GM12878 (cell line): ENCODE measurements at regions not wholly inside any gene's neighbourhood (a gene's known extent, or its start where the extent isn't known, plus 50 kb on each side); places are given as distances from the start of the nearest gene placed in this dataset.

Source experiments
- ATAC-seq: fragments of 200-7000 bp; cut with Tn5 transposase; 3 replicates; pipeline ENCODE4 v1.9.1; 2020; ENCODE audit warnings: mild to moderate bottlenecking, moderate library complexity
- BruUV-seq: library from RNA; stranded (reverse); fragments of 400-500 nt; replicated peaks from 2 replicates; lab custom pipeline; 2021; lab: Mats Ljungman, UMichigan
- CTCF ChIA-PET: fragments of 300-600 bp; sonication (Branson Sonifier 250); formaldehyde crosslinking; extraction: SDS; loops from one replicate; lab custom pipeline; 2021; ENCODE audit warnings: inconsistent platforms; lab: Yijun Ruan, JAX
- POLR2A ChIA-PET: fragments of 350-600 bp; formaldehyde crosslinking; extraction: SDS; loops from one replicate; lab custom pipeline; 2021; ENCODE audit warnings: inconsistent platforms; lab: Charles Lee
- RAD21 ChIA-PET: fragments of 300-600 bp; sonication (Branson Sonifier 250); formaldehyde crosslinking; loops from one replicate; lab custom pipeline; 2023; ENCODE audit warnings: antibody characterized with exemption; ENCODE audit not compliant: unreplicated experiment; lab: Charles Lee
- SMC1A ChIA-PET: fragments of 300-600 bp; sonication (Branson Sonifier 250); formaldehyde crosslinking; loops from one replicate; lab custom pipeline; 2023; ENCODE audit not compliant: unreplicated experiment, uncharacterized antibody; lab: Charles Lee
- DNase-seq: peaks from one replicate; pipeline ENCODE4 v3.0.0-alpha.2; 2011; ENCODE audit warnings: low read depth, low spot score
- FAIRE-seq: peaks from 3 replicates; lab custom pipeline; 2011; peaks lifted over from hg19 to GRCh38; lab: Jason Lieb, UNC
- H2AFZ ChIP-seq: 2 replicates; pipeline ENCODE4 v1.6.0; 2011; ENCODE audit warnings: low read depth, low read length, control low read depth; ENCODE audit not compliant: control insufficient read depth
- H3K27ac ChIP-seq: 2 replicates; pipeline ENCODE4 v1.5.1; 2011; ENCODE audit warnings: control low read depth; ENCODE audit not compliant: control insufficient read depth, insufficient read depth
- H3K27me3 ChIP-seq, 2 experiments: replicated peaks in 1 of 2; 2 replicates each; pipeline versions ENCODE4 v1.6.0 to v1.6.1; 2011; ENCODE audit warnings: low read length in 1 of 2; ENCODE audit not compliant: control insufficient read depth in 2 of 2, insufficient read depth in 2 of 2
- H3K36me3 ChIP-seq, 2 experiments: 2 replicates each; pipeline ENCODE4 v1.5.1; 2011; ENCODE audit warnings: low read length in 1 of 2; ENCODE audit not compliant: control insufficient read depth in 2 of 2, insufficient read depth in 2 of 2
- H3K4me1 ChIP-seq: 2 replicates; pipeline ENCODE4 v1.6.1; 2011; ENCODE audit warnings: mild to moderate bottlenecking, low read length, moderate library complexity, mixed read lengths; ENCODE audit not compliant: control insufficient read depth, insufficient read depth
- H3K4me2 ChIP-seq: 2 replicates; pipeline ENCODE4 v1.6.0; 2011; ENCODE audit warnings: control low read depth; ENCODE audit not compliant: control insufficient read depth, insufficient read depth
- H3K4me3 ChIP-seq: fragments of 200-600 bp; sonication (generic); 2 replicates; pipeline ENCODE4 v1.5.1; 2016
- H3K79me2 ChIP-seq: 2 replicates; pipeline ENCODE4 v1.6.0; 2011; ENCODE audit warnings: low read length; ENCODE audit not compliant: control insufficient read depth, insufficient read depth
- H3K9ac ChIP-seq: 2 replicates; pipeline ENCODE4 v1.8.0; 2011; ENCODE audit warnings: low read length, control low read depth, mixed read lengths; ENCODE audit not compliant: control insufficient read depth, insufficient read depth
- H3K9me3 ChIP-seq: replicated peaks from 3 replicates; pipeline ENCODE4 v1.5.1; 2011; ENCODE audit warnings: mild to moderate bottlenecking, low read length; ENCODE audit not compliant: control insufficient read depth, insufficient read depth
- H4K20me1 ChIP-seq: 2 replicates; pipeline ENCODE4 v1.6.0; 2011; ENCODE audit not compliant: control insufficient read depth, insufficient read depth
- CREB1 ChIP-seq: IDR thresholded peaks from 2 replicates; pipeline ENCODE4 v1.6.1; 2012; ENCODE audit warnings: low read depth, mild to moderate bottlenecking, inconsistent platforms
- HDAC2 ChIP-seq: fragments of 200-600 bp; sonication (generic); IDR thresholded peaks from 2 replicates; pipeline ENCODE4 v1.6.1; 2017
- HDAC6 ChIP-seq: fragments of 200-600 bp; sonication (generic); IDR thresholded peaks from one replicate; pipeline ENCODE4 v1.8.0; 2017; ENCODE audit warnings: antibody characterized with exemption; ENCODE audit not compliant: unreplicated experiment
- IRF5 ChIP-seq: fragments of 450-650 bp; IDR thresholded peaks from 2 replicates; pipeline ENCODE4 v1.6.1; 2017; ENCODE audit warnings: borderline replicate concordance
- KAT2A ChIP-seq: conservative IDR thresholded peaks from 2 replicates; pipeline ENCODE4 v1.6.1; 2011; ENCODE audit warnings: low read depth, low read length; ENCODE audit not compliant: control insufficient read depth
- MXI1 ChIP-seq: fragments of 150-350 bp; IDR thresholded peaks from 2 replicates; pipeline ENCODE4 v1.6.1; 2011; ENCODE audit warnings: low read depth, mild to moderate bottlenecking, inconsistent platforms, low read length, improper control_type of control experiment
- SIN3A ChIP-seq: IDR thresholded peaks from 2 replicates; pipeline ENCODE4 v1.6.1; 2012; ENCODE audit warnings: low read depth, low read length, improper control_type of control experiment
- STAT3 ChIP-seq: IDR thresholded peaks from 2 replicates; pipeline ENCODE4 v1.6.1; 2011; ENCODE audit warnings: low read depth, low read length, improper control_type of control experiment
- ZNF592 ChIP-seq: fragments of 450-650 bp; IDR thresholded peaks from 2 replicates; pipeline ENCODE4 v1.6.1; 2017; ENCODE audit warnings: mild to moderate bottlenecking, moderate library complexity
- ZSCAN29 ChIP-seq: fragments of 450-650 bp; IDR thresholded peaks from 2 replicates; pipeline ENCODE4 v1.6.1; 2017; ENCODE audit warnings: mild to moderate bottlenecking, moderate library complexity
- WGBS: methylation state at CpG from one replicate; pipeline ENCODE4 v1.1.6; 2016; ENCODE audit warnings: low lambda C conversion rate; ENCODE audit not compliant: insufficient replicate concordance, insufficient coverage; ENCODE audit errors: missing lambda C conversion rate; 5-methylcytosine and 5-hydroxymethylcytosine counted together
- in situ Hi-C: fragments of 300-500 bp; cut with MboI; formaldehyde crosslinking; loops from 9 replicates; pipeline ENCODE4 v1.14.3; 2018; ENCODE audit warnings: mixed read lengths
- intact Hi-C: fragments of 100-400 bp; cut with micrococcal nuclease; formaldehyde crosslinking; loops from one replicate; pipeline ENCODE4 v1.14.2; 2022; ENCODE audit not compliant: unreplicated experiment

- TF ChIP-seq IRF5 = no peak
- no peak for TF ChIP-seq MXI1
Measured at GRCh38 chr18:53747210-53747609, 477.3 kb downstream of the MBD2 start (continued).

DNA sequence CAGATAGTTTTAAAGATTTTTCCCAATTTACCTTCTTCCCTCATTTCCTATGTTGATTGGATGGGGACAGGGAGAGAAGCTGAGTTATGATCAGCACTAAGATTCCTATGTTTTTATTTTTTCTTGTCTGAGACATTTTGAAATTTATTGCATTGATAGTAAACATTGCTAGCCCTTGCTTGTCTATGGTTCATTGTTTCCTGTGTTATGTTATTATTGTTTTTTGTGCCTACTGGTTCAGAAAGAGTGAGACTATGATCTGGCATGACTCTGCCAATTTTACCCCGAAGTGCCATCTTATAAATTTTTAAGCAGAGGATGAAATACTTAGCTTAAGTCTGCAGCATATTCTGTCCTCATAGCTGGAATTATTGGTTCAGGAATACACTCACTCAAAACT lies 478.5 kb downstream of the MBD2 start:
- POLR2A ChIA-PET = no interaction called here
- Histone ChIP-seq H3K4me1 (no peaks in the 10 kb centered on the region), H3K9me3 (no peaks in the 10 kb centered on the region), H2AFZ (no peak overlapping the region), H3K27ac (no peak overlapping the region), H3K36me3 (no peaks in the 10 kb centered on the region), H4K20me1 (no peaks in the 10 kb centered on the region), H3K4me3 (no peak overlapping the region), H3K9ac (no peak overlapping the region), H3K4me2 (no peak overlapping the region), H3K79me2 (no peaks in the 10 kb centered on the region), H3K27me3 (no peaks in the 10 kb centered on the region; a peak in 1 of 4 replicates)
- BruUV-seq = no TSS peak
- FAIRE-seq = no peak
- SMC1A ChIA-PET = no interaction called here
- RAD21 ChIA-PET = no interaction called here
- CTCF ChIA-PET = no interaction called here
- 0% methylated on average over 1 of the region's 1 CpG for WGBS
- intact Hi-C loops = no loop called here
- TF ChIP-seq STAT3 (no peak), KAT2A (no peak), SIN3A (no peak), HDAC2 (no peak), ZSCAN29 (no peak), HDAC6 (no peak), CREB1 (no peak), ZNF592 (no peak)
- no peak for ATAC-seq
- in situ Hi-C loops = no loop called here
- no peak for DNase-seq
